Thoracic aorta (tissue), 2 donors: ENCODE measurements at regions not wholly inside any gene's neighbourhood (a gene's known extent, or its start where the extent isn't known, plus 50 kb on each side); places are given as distances from the start of the nearest gene placed in this dataset.

Experiments
- ATAC-seq: fragments of 150-250 bp; one replicate; pipeline ENCODE4 v1.8.0; 2017; ENCODE audit warnings: low read depth; ENCODE audit not compliant: insufficient number of reproducible peaks, low FRiP score
- DNase-seq: peaks from one replicate; pipeline ENCODE4 v3.0.0-alpha.2; 2020; ENCODE audit warnings: low spot score
- H3K27ac ChIP-seq, 2 donors: fragments of 200-600 bp; sonication (generic); 1 replicate in 1 of 2; 2 replicates in 1 of 2; pipeline ENCODE4 v1.5.1; 2016; ENCODE audit warnings: mild to moderate bottlenecking in 2 of 2, moderate library complexity in 2 of 2
- H3K27me3 ChIP-seq: fragments of 200-600 bp; sonication (generic); replicated peaks from 2 replicates; pipeline ENCODE4 v1.6.0; 2016; ENCODE audit warnings: mild to moderate bottlenecking; ENCODE audit not compliant: insufficient read depth
- H3K36me3 ChIP-seq: fragments of 200-600 bp; sonication (generic); one replicate; pipeline ENCODE4 v1.5.1; 2016
- H3K4me1 ChIP-seq, 2 donors: fragments of 200-600 bp; sonication (generic); 1 replicate in 1 of 2; 2 replicates in 1 of 2; pipeline versions ENCODE4 v1.5.1 to v1.6.0; 2016; ENCODE audit warnings: low read depth in 2 of 2, mild to moderate bottlenecking in 1 of 2; ENCODE audit not compliant: control insufficient read depth in 1 of 2
- H3K4me3 ChIP-seq: fragments of 200-600 bp; sonication (generic); 2 replicates; pipeline ENCODE4 v1.5.1; 2016; ENCODE audit warnings: mild to moderate bottlenecking
- H3K9me3 ChIP-seq: fragments of 200-600 bp; sonication (generic); 2 replicates; pipeline ENCODE4 v1.5.1; 2016
- CTCF ChIP-seq: fragments of 200-600 bp; sonication (generic); IDR thresholded peaks from one replicate; pipeline ENCODE4 v1.5.1; 2019; ENCODE audit warnings: antibody characterized with exemption

- Histone ChIP-seq H3K9me3 (no peaks in the 10 kb centered on the region), H3K36me3 (no peaks in the 10 kb centered on the region), H3K27me3 (no peaks in the 10 kb centered on the region), H3K4me3 (no peak overlapping the region), H3K4me1 (peaks cover 0 to 13% of the 10 kb centered on the region in 2 donors), H3K27ac (no peak overlapping the region)
- TF ChIP-seq CTCF, result no peak
- ATAC-seq (no peak), DNase-seq (no peak)
These were observed 110.8 kb upstream of the GALNT17 start for GRCh38 chr7:71021131-71021530.

GRCh38 chr7:71026680-71027079 lies 105.3 kb upstream of the GALNT17 start:
- ATAC-seq, result no peak
- Histone ChIP-seq H3K4me3 (no peak overlapping the region), H3K4me1 (no peaks in the 10 kb centered on the region), H3K36me3 (no peaks in the 10 kb centered on the region), H3K27me3 (no peaks in the 10 kb centered on the region), H3K9me3 (no peaks in the 10 kb centered on the region), H3K27ac (no peak overlapping the region)
- no peak for TF ChIP-seq CTCF
- DNase-seq, result no peak

- DNase-seq (no peak), ATAC-seq (no peak)
- no peak overlapping the region for H3K4me3 ChIP-seq
- H3K9me3 ChIP-seq, result no peaks in the 10 kb centered on the region
- H3K4me1 ChIP-seq, result no peaks in the 10 kb centered on the region
- no peak for TF ChIP-seq CTCF
- H3K27ac ChIP-seq, result no peak overlapping the region
- H3K36me3 ChIP-seq, result no peaks in the 10 kb centered on the region
- no peaks in the 10 kb centered on the region for H3K27me3 ChIP-seq
These were observed 97.7 kb upstream of the GALNT17 start for GRCh38 chr7:71034243-71034642.

- no peaks in the 10 kb centered on the region for H3K9me3 ChIP-seq
- no peak for DNase-seq
- no peak for TF ChIP-seq CTCF
- ATAC-seq, result no peak
- no peaks in the 10 kb centered on the region for H3K27me3 ChIP-seq
- H3K4me3 ChIP-seq, result no peak overlapping the region
- no peaks in the 10 kb centered on the region for H3K4me1 ChIP-seq
- H3K27ac ChIP-seq, result no peak overlapping the region
- H3K36me3 ChIP-seq, result no peaks in the 10 kb centered on the region
These were observed 89.4 kb upstream of the GALNT17 start for GRCh38 chr7:71042591-71042990.

- Histone ChIP-seq H3K9me3 (peaks cover 17% of the 10 kb centered on the region), H3K27me3 (no peaks in the 10 kb centered on the region), H3K27ac (no peak overlapping the region), H3K36me3 (no peaks in the 10 kb centered on the region), H3K4me3 (no peak overlapping the region), H3K4me1 (no peaks in the 10 kb centered on the region)
- no peak for ATAC-seq
- no peak for DNase-seq
- TF ChIP-seq CTCF, result no peak
These were observed 81.5 kb upstream of the GALNT17 start for GRCh38 chr7:71050492-71050891.
